Liver (tissue), 2 donors: ENCODE measurements at regions not wholly inside any gene's neighbourhood (a gene's known extent, or its start where the extent isn't known, plus 50 kb on each side); places are given as distances from the start of the nearest gene placed in this dataset.

Source experiments
- JUND ChIP-seq, 2 donors: IDR thresholded peaks; 2 replicates each; pipeline ENCODE4 v1.6.1; 2016; ENCODE audit warnings: antibody characterized with exemption in 2 of 2
- TF ChIP-seq, protein P1 (sequence below): IDR thresholded peaks from 2 replicates; pipeline ENCODE4 v1.6.1; 2016; ENCODE audit warnings: antibody characterized with exemption
- donor health status: healthy.

DNA sequence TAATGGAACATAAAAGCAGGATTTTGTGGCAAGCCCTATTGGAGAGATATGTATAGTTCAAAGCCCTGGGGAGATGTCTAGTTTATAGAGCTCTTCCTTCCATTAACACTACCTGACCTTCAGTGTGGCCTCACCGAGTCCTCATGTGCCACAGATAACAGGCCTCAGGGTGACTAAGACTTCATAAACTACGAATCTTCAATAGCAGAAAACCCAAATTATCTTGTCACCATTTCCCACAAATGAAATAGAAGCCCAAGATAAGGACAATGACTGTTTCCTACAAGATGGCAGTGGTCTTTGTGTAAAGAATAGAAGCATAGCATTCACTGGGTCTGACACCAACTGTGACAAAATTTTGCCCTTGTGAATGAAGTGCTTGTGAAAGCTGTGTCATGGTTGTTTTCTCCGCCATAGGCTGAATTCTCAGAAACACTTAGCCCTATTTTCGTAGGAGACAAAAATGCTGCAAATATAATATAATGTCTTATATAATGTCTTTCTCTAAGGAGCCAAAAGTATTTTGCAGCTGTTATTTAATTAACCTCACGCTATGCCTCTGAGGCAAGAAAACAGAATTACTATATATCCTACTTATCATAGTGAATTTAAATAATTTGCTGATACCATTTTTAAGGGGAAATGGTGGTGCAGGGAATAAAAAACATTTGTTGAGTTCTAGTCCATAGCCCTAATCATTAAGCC is 136.7 kb upstream of the CWC22 start:
- TF ChIP-seq, protein P1, sequence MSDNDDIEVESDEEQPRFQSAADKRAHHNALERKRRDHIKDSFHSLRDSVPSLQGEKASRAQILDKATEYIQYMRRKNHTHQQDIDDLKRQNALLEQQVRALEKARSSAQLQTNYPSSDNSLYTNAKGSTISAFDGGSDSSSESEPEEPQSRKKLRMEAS, result no peak
- TF ChIP-seq JUND (IDR thresholded peaks at IDR 0.05), result no peak
